Neural cell (in vitro differentiated cells): ENCODE measurements at regions not wholly inside any gene's neighbourhood (a gene's known extent, or its start where the extent isn't known, plus 50 kb on each side); places are given as distances from the start of the nearest gene placed in this dataset.

Experiments used
- H2AFZ ChIP-seq: fragments of 200-600, 300-800 bp; sonication (generic), shearing (Covaris generic); 2 replicates; pipeline ENCODE4 v1.6.0; 2014; ENCODE audit warnings: low read depth, mild to moderate bottlenecking, antibody characterized with exemption, low read length, moderate library complexity
- H3F3A ChIP-seq: fragments of 200-600 bp; shearing (Covaris generic); 2 replicates; pipeline ENCODE4 v1.6.1; 2016; ENCODE audit warnings: mild to moderate bottlenecking, moderate library complexity, mixed read lengths, antibody characterized with exemption, low read length; ENCODE audit not compliant: insufficient read depth, poor library complexity, severe bottlenecking
- H3K27ac ChIP-seq: fragments of 200-600, 300-800 bp; sonication (generic), shearing (Covaris generic); 2 replicates; pipeline ENCODE4 v1.5.1; 2014; ENCODE audit warnings: mild to moderate bottlenecking, low read length, moderate library complexity
- H3K27me3 ChIP-seq: fragments of 300-800, 200-600 bp; sonication (generic), shearing (Covaris generic); 2 replicates; pipeline ENCODE4 v1.6.0; 2014; ENCODE audit warnings: mild to moderate bottlenecking, low read depth, low read length, moderate library complexity; ENCODE audit not compliant: insufficient read depth
- H3K36me3 ChIP-seq: fragments of 300-800, 200-600 bp; sonication (generic), shearing (Covaris generic); 2 replicates; pipeline ENCODE4 v1.5.1; 2014; ENCODE audit warnings: mild to moderate bottlenecking, antibody characterized with exemption, low read length, moderate library complexity; ENCODE audit not compliant: insufficient read depth
- H3K4me2 ChIP-seq: fragments of 300-800, 200-600 bp; sonication (generic), shearing (Covaris generic); 2 replicates; pipeline ENCODE4 v1.6.0; 2014; ENCODE audit warnings: mild to moderate bottlenecking, low read length
- H3K4me3 ChIP-seq: fragments of 300-800, 200-600 bp; sonication (generic), shearing (Covaris generic); 2 replicates; pipeline ENCODE4 v1.5.1; 2014; ENCODE audit warnings: mild to moderate bottlenecking, low read length, moderate library complexity
- H3K79me2 ChIP-seq: fragments of 200-600 bp; shearing (Covaris generic); replicated peaks from 2 replicates; pipeline ENCODE4 v1.6.0; 2014; ENCODE audit warnings: mild to moderate bottlenecking, low read length, moderate library complexity; ENCODE audit not compliant: insufficient read depth
- H3K9ac ChIP-seq: fragments of 300-800, 200-600 bp; sonication (generic), shearing (Covaris generic); 2 replicates; pipeline ENCODE4 v1.6.1; 2016; ENCODE audit warnings: mild to moderate bottlenecking, low read length, mixed read lengths
- H3K9me2 ChIP-seq: fragments of 200-600 bp; shearing (Covaris generic); 2 replicates; pipeline ENCODE4 v1.6.1; 2016; ENCODE audit warnings: mild to moderate bottlenecking, low read length, mixed read lengths; ENCODE audit not compliant: insufficient read depth
- H3K9me3 ChIP-seq: fragments of 200-600, 300-800 bp; sonication (generic), shearing (Covaris generic); 2 replicates; pipeline ENCODE4 v1.6.1; 2016; ENCODE audit warnings: mild to moderate bottlenecking, mixed run types, low read length, moderate library complexity, mixed read lengths
- H4K20me1 ChIP-seq: fragments of 200-600 bp; shearing (Covaris generic); 2 replicates; pipeline ENCODE4 v1.6.1; 2016; ENCODE audit warnings: mild to moderate bottlenecking, mixed run types; ENCODE audit not compliant: insufficient read depth
- CTCF ChIP-seq: fragments of 450-650 bp; IDR thresholded peaks from 2 replicates; pipeline ENCODE4 v1.5.1; 2014; ENCODE audit warnings: antibody characterized with exemption, mild to moderate bottlenecking, moderate library complexity; ENCODE audit not compliant: poor library complexity, severe bottlenecking
- EP300 ChIP-seq: fragments of 450-650 bp; conservative IDR thresholded peaks from 2 replicates; pipeline ENCODE4 v1.6.1; 2014; ENCODE audit warnings: antibody characterized with exemption, mild to moderate bottlenecking, moderate library complexity; ENCODE audit not compliant: poor library complexity, severe bottlenecking
- EZH2 ChIP-seq: fragments of 200-600, 300-800 bp; shearing (Covaris generic), sonication (generic); IDR thresholded peaks from 2 replicates; pipeline ENCODE4 v1.6.1; 2014; ENCODE audit warnings: antibody characterized with exemption, low read length, borderline replicate concordance, mild to moderate bottlenecking; ENCODE audit not compliant: insufficient read depth, poor library complexity, severe bottlenecking
- MXI1 ChIP-seq: fragments of 450-650 bp; conservative IDR thresholded peaks from 2 replicates; pipeline ENCODE4 v1.6.1; 2014; ENCODE audit warnings: antibody characterized with exemption, mild to moderate bottlenecking; ENCODE audit not compliant: poor library complexity, severe bottlenecking
- POLR2AphosphoS5 ChIP-seq: IDR thresholded peaks from 2 replicates; pipeline ENCODE4 v1.6.1; 2012
- RAD21 ChIP-seq: fragments of 450-650 bp; conservative IDR thresholded peaks from 2 replicates; pipeline ENCODE4 v1.6.1; 2014; ENCODE audit warnings: antibody characterized with exemption, mild to moderate bottlenecking, moderate library complexity
- REST ChIP-seq: IDR thresholded peaks from 2 replicates; pipeline ENCODE4 v1.6.1; 2012; ENCODE audit warnings: borderline replicate concordance
- SMC3 ChIP-seq: fragments of 450-650 bp; conservative IDR thresholded peaks from 2 replicates; pipeline ENCODE4 v1.6.1; 2014; ENCODE audit warnings: antibody characterized with exemption, mild to moderate bottlenecking, moderate library complexity; ENCODE audit not compliant: poor library complexity
- TAF1 ChIP-seq: IDR thresholded peaks from 2 replicates; pipeline ENCODE4 v1.6.1; 2012; ENCODE audit warnings: low read depth

- Histone ChIP-seq H3K4me2 (no peak overlapping the region), H3K9ac (no peak overlapping the region), H3K9me2 (no peaks in the 10 kb centered on the region), H3K9me3 (no peaks in the 10 kb centered on the region), H2AFZ (no peak overlapping the region), H3K27ac (no peak overlapping the region), H3K36me3 (no peaks in the 10 kb centered on the region), H3K27me3 (no peaks in the 10 kb centered on the region), H3K79me2 (no peaks in the 10 kb centered on the region), H3F3A (no peaks in the 10 kb centered on the region), H3K4me3 (no peak overlapping the region), H4K20me1 (no peaks in the 10 kb centered on the region)
- TF ChIP-seq POLR2AphosphoS5 (no peak), EP300 (peak; percentile 70)
Observed at GRCh38 chr14:80390906-80391305, 179.6 kb upstream of the DIO2 start.

- Histone ChIP-seq H3K4me3 (no peak overlapping the region), H3F3A (no peaks in the 10 kb centered on the region), H3K9me3 (no peaks in the 10 kb centered on the region), H3K27ac (no peak overlapping the region), H3K9ac (no peak overlapping the region), H3K36me3 (no peaks in the 10 kb centered on the region), H3K9me2 (no peaks in the 10 kb centered on the region), H3K27me3 (no peaks in the 10 kb centered on the region), H3K79me2 (no peaks in the 10 kb centered on the region), H4K20me1 (no peaks in the 10 kb centered on the region), H3K4me2 (no peak overlapping the region), H2AFZ (no peak overlapping the region)
- TF ChIP-seq POLR2AphosphoS5, result no peak
- no peak for TF ChIP-seq RAD21
- no peak for TF ChIP-seq MXI1
- TF ChIP-seq CTCF, result no peak
- no peak for TF ChIP-seq TAF1
- no peak for TF ChIP-seq EP300
- no peak for TF ChIP-seq EZH2
- no peak for TF ChIP-seq REST
- no peak for TF ChIP-seq SMC3
Observed at GRCh38 chr14:80388980-80389711, 177.8 kb upstream of the DIO2 start.
